Mesendoderm (in vitro differentiated cells): ENCODE measurements at regions not wholly inside any gene's neighbourhood (a gene's known extent, or its start where the extent isn't known, plus 50 kb on each side); places are given as distances from the start of the nearest gene placed in this dataset.

ENCODE experiments used
- DNase-seq: peaks from one replicate; pipeline ENCODE4 v3.0.0; 2013
- H2AK5ac ChIP-seq: 2 replicates; pipeline ENCODE4 v1.6.1; 2013; ENCODE audit warnings: low read length, inconsistent platforms
- H2BK120ac ChIP-seq: 2 replicates; pipeline ENCODE4 v1.6.1; 2013; ENCODE audit warnings: low read depth, mild to moderate bottlenecking, low read length, moderate library complexity, mixed read lengths
- H2BK15ac ChIP-seq: replicated peaks from 2 replicates; pipeline ENCODE4 v1.6.1; 2013; ENCODE audit warnings: low read depth, mild to moderate bottlenecking, moderate library complexity
- H2BK5ac ChIP-seq: 2 replicates; pipeline ENCODE4 v1.6.1; 2013; ENCODE audit warnings: low read length, inconsistent platforms
- H3K18ac ChIP-seq: 2 replicates; pipeline ENCODE4 v1.6.1; 2013; ENCODE audit warnings: mild to moderate bottlenecking, low read length, mixed read lengths
- H3K23ac ChIP-seq: one replicate; pipeline ENCODE4 v1.6.1; 2013; ENCODE audit warnings: low read length
- H3K27ac ChIP-seq: 2 replicates; pipeline ENCODE4 v1.5.1; 2013; ENCODE audit warnings: low read depth, mild to moderate bottlenecking, inconsistent platforms, low read length, moderate library complexity
- H3K27me3 ChIP-seq: 2 replicates; pipeline ENCODE4 v1.6.1; 2013; ENCODE audit warnings: low read length, control low read depth, mild to moderate bottlenecking, inconsistent platforms; ENCODE audit not compliant: insufficient read depth, poor library complexity
- H3K36me3 ChIP-seq: 2 replicates; pipeline ENCODE4 v1.6.1; 2013; ENCODE audit warnings: low read length, inconsistent platforms; ENCODE audit not compliant: control insufficient read depth, insufficient read depth
- H3K4ac ChIP-seq: one replicate; pipeline ENCODE4 v1.6.1; 2013; ENCODE audit warnings: low read depth, mild to moderate bottlenecking, low read length, moderate library complexity
- H3K4me1 ChIP-seq: 2 replicates; pipeline ENCODE4 v1.6.1; 2013; ENCODE audit warnings: low read depth, low read length, inconsistent platforms; ENCODE audit not compliant: control insufficient read depth
- H3K4me2 ChIP-seq: 2 replicates; pipeline ENCODE4 v1.6.1; 2013; ENCODE audit warnings: low read length
- H3K4me3 ChIP-seq: 2 replicates; pipeline ENCODE4 v1.5.1; 2013; ENCODE audit warnings: mild to moderate bottlenecking, low read length
- H3K56ac ChIP-seq: one replicate; pipeline ENCODE4 v1.6.1; 2013; ENCODE audit warnings: low read length
- H3K79me1 ChIP-seq: 2 replicates; pipeline ENCODE4 v1.6.1; 2013; ENCODE audit warnings: low read length, inconsistent platforms
- H3K79me2 ChIP-seq: 2 replicates; pipeline ENCODE4 v1.6.1; 2013; ENCODE audit warnings: mild to moderate bottlenecking, low read length; ENCODE audit not compliant: control insufficient read depth, insufficient read depth
- H3K9ac ChIP-seq: 2 replicates; pipeline ENCODE4 v1.6.1; 2013; ENCODE audit warnings: low read length, inconsistent platforms
- H4K5ac ChIP-seq: one replicate; pipeline ENCODE4 v1.6.1; 2013; ENCODE audit warnings: low read length
- H4K8ac ChIP-seq: one replicate; pipeline ENCODE4 v1.6.1; 2013; ENCODE audit warnings: low read depth, mild to moderate bottlenecking, control low read depth, low read length, moderate library complexity
- WGBS: extraction: QIAGEN DNeasy Blood & Tissue Kit; methylation state at CpG from one replicate; pipeline ENCODE4 v1.1.7; 2013; ENCODE audit warnings: low lambda C conversion rate, missing lambda C conversion rate; ENCODE audit not compliant: insufficient coverage; ENCODE audit errors: extremely low coverage; 5-methylcytosine and 5-hydroxymethylcytosine counted together

DNA sequence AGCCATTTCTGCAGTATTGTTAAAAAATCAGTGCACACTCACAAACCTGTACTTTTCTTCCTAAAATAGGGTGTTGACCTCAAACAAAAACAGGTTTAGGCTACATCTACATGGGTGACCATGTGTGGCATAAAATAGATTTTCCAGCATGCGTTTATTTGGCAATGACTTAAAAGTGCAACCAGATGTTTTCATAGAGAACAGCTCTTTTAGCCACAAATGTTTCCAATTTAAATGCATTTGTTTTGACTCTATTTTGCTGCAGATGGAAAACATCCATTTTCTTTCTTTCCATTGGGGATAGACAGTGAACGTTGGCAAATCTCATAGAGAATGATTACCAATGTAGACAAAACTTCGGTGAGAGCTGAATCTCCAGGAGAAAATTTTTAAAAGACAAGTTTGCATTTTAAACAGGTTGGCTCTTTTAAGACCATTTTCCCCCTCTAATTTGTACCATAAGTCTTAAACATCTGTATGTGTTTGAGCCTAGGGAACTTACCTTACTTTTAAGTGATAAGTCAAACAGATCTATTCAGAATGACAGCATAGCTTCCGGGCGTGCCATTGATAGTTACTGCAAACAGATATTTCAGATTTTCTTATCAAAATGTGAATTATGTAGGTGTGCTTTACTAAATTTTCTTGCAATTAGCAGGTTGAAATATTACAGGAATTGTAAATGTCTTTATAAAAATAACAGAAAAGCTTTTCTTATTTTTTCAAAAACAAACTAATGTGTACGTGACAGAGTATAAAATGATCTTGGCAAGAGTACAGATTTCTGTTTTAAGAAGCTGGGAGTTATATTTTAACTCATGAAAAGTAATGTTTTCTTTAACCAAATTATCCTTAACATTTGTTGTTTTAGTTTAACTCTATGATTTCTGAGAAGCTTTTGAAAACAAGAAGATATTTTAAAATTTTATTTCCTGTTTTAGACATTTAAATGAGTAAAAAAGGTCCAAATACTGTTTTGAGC is 144.9 kb downstream of the HGF start:
- Histone ChIP-seq H4K5ac (no peak overlapping the region), H3K79me1 (no peaks in the 10 kb centered on the region), H3K4me3 (no peak overlapping the region), H3K36me3 (no peaks in the 10 kb centered on the region), H3K4me2 (no peak overlapping the region), H3K23ac (no peak overlapping the region), H3K27ac (no peak overlapping the region), H3K27me3 (no peaks in the 10 kb centered on the region), H2BK15ac (no peak overlapping the region), H3K9ac (no peak overlapping the region), H2BK5ac (no peak overlapping the region), H3K4ac (no peak overlapping the region), H3K79me2 (no peaks in the 10 kb centered on the region), H2BK120ac (no peak overlapping the region), H3K18ac (no peak overlapping the region), H2AK5ac (no peak overlapping the region), H3K4me1 (no peaks in the 10 kb centered on the region), H3K56ac (no peak overlapping the region), H4K8ac (no peak overlapping the region)
- WGBS = no CpG with 5 or more reads among the region's 6 CpGs
- no peak for DNase-seq

DNA sequence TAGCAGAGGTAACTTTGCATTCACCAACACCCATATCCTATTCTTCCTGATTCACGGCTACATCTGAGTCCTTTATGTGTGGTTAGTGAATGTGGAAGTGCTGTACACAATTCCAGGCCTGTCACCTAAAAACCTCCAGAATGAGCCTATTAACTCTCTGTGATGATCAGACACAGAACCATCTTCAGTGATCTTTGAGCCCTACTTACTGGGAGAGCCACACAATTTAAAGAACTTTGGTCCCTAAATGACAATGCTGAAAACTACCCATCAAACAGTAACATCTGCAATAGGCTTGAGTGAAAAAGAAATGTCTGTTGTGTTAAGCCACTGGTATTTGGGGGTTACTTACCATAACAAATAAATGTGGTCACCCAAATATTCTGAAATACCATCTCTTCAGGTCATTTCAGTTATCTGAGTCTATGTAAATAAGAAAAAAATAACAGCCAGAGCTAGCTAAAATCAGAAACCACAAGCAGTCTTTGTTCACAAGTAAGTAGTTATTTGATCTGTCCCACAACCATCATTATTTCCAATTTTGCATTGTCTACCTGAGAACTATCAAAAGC is 145.7 kb downstream of the HGF start:
- H4K5ac ChIP-seq = no peak overlapping the region
- H2BK5ac ChIP-seq = no peak overlapping the region
- H3K36me3 ChIP-seq = no peaks in the 10 kb centered on the region
- no peaks in the 10 kb centered on the region for H3K79me2 ChIP-seq
- H2AK5ac ChIP-seq = no peak overlapping the region
- no peak overlapping the region for H3K56ac ChIP-seq
- no peak overlapping the region for H3K23ac ChIP-seq
- H4K8ac ChIP-seq = no peak overlapping the region
- no peak overlapping the region for H3K4me3 ChIP-seq
- no peak overlapping the region for H2BK120ac ChIP-seq
- DNase-seq = no peak
- no peak overlapping the region for H3K4me2 ChIP-seq
- H3K4me1 ChIP-seq = no peaks in the 10 kb centered on the region
- no peak overlapping the region for H3K9ac ChIP-seq
- H3K79me1 ChIP-seq = no peaks in the 10 kb centered on the region
- no peaks in the 10 kb centered on the region for H3K27me3 ChIP-seq
- H3K18ac ChIP-seq = no peak overlapping the region
- no peak overlapping the region for H3K27ac ChIP-seq
- no peak overlapping the region for H3K4ac ChIP-seq
- WGBS = no CpG with 5 or more reads among the region's 1 CpG
- H2BK15ac ChIP-seq = no peak overlapping the region

DNA sequence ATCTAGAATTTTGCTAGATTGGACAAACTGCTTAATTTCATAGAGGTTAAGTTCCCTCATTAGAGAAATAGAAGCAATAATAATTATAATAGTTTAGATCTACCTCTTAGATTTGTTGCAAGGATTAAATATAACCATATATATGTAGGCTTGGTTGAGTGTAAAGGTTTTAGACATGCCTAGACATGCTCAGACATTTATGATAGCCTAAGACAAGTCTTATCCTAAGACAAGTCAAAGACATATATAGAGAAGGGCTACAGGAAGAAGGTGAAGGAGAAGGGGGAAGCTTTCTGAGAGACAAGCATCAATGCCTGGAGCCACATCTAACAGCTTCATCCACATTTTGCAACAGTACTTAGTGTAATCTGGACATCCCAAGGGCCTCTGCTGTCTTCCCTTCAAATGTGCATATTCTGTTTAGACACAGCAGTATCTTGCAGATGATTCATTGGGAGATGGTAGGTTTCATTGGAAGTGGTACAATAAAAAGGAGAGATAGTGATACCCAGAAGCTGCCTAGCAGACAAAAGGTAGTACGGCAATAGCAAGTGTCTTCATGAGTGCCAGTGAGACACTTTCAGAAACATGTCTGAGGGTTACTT is 146.5 kb downstream of the HGF start:
- no peak for DNase-seq
- Histone ChIP-seq H3K18ac (no peak overlapping the region), H3K27ac (no peak overlapping the region), H3K27me3 (no peaks in the 10 kb centered on the region), H2BK5ac (no peak overlapping the region), H3K4me3 (no peak overlapping the region), H3K56ac (no peak overlapping the region), H3K4me2 (no peak overlapping the region), H2BK120ac (no peak overlapping the region), H3K79me2 (no peaks in the 10 kb centered on the region), H3K79me1 (no peaks in the 10 kb centered on the region), H2BK15ac (no peak overlapping the region), H2AK5ac (no peak overlapping the region), H3K4ac (no peak overlapping the region), H4K8ac (no peak overlapping the region), H3K9ac (no peak overlapping the region), H3K36me3 (no peaks in the 10 kb centered on the region), H3K4me1 (no peaks in the 10 kb centered on the region), H4K5ac (no peak overlapping the region), H3K23ac (no peak overlapping the region)
- WGBS = no CpG with 5 or more reads among the region's 1 CpG

DNA sequence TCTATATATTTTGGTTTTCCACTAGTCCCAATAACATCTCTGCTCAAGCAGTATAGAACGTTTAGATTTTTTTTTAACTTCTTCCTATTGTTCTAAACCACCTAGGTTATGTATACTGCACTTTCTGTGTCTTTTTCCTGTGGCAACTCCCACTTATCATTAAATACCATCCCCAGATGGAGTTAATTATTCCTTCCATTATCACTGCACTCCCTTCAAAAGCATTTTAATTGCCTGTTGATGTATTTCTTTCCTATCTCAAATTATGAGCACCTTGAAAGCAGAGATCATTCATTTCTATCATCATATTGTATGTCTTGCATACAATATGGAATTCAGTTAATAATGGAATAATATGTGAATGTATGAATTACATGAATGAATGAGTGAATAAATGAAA is 148.0 kb downstream of the HGF start:
- H3K9ac ChIP-seq = no peak overlapping the region
- H3K4ac ChIP-seq = no peak overlapping the region
- H3K56ac ChIP-seq = no peak overlapping the region
- no peaks in the 10 kb centered on the region for H3K27me3 ChIP-seq
- H2BK15ac ChIP-seq = no peak overlapping the region
- H3K4me1 ChIP-seq = no peaks in the 10 kb centered on the region
- H3K79me2 ChIP-seq = no peaks in the 10 kb centered on the region
- H3K4me2 ChIP-seq = no peak overlapping the region
- no peak overlapping the region for H3K4me3 ChIP-seq
- DNase-seq = no peak
- no peaks in the 10 kb centered on the region for H3K36me3 ChIP-seq
- H3K23ac ChIP-seq = no peak overlapping the region
- no CpG with 5 or more reads among the region's 1 CpG for WGBS
- H3K27ac ChIP-seq = no peak overlapping the region
- H3K18ac ChIP-seq = no peak overlapping the region
- H2BK120ac ChIP-seq = no peak overlapping the region
- H4K5ac ChIP-seq = no peak overlapping the region
- no peaks in the 10 kb centered on the region for H3K79me1 ChIP-seq
- no peak overlapping the region for H2AK5ac ChIP-seq
- no peak overlapping the region for H2BK5ac ChIP-seq
- H4K8ac ChIP-seq = no peak overlapping the region

DNA sequence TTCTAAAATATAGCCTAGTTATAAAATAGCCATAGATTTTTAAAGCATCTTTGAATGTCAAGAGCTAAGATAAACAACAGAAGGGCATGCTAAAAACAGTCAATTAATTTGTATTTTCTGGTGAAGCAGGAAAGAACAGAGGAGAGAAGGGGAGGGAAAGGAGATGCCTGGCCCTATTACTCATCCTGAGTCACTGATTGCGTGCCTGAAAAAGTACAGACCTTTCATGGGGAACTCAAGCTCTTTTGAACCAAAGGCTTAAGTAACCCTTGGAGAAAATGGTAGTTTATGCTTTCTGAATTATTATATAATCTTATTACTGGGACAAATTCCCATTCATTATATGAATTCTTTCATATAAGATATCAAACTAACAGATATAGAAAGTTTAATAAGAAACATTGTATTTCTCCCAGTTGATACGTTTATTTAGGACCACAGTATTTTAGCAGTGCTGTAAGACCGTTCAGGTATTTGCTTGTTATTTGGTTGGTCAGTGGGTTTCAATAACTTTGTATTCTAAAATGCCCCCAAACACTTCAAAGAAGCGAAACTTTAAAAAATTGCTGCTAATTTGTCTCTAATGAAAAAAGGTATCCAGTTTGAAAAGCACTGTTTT is 151.3 kb downstream of the HGF start:
- Histone ChIP-seq H3K36me3 (no peaks in the 10 kb centered on the region), H2AK5ac (no peak overlapping the region), H3K27ac (no peak overlapping the region), H3K23ac (no peak overlapping the region), H3K4me1 (no peaks in the 10 kb centered on the region), H3K4ac (no peak overlapping the region), H3K9ac (no peak overlapping the region), H4K5ac (no peak overlapping the region), H3K4me2 (no peak overlapping the region), H4K8ac (no peak overlapping the region), H3K27me3 (no peaks in the 10 kb centered on the region), H2BK5ac (no peak overlapping the region), H3K4me3 (no peak overlapping the region), H2BK15ac (no peak overlapping the region), H3K79me1 (no peaks in the 10 kb centered on the region), H3K18ac (no peak overlapping the region), H2BK120ac (no peak overlapping the region), H3K79me2 (no peaks in the 10 kb centered on the region), H3K56ac (no peak overlapping the region)
- DNase-seq = peak; percentile 70
- no CpG with 5 or more reads among the region's 4 CpGs for WGBS
